Activated CD4-positive, alpha-beta T cell treated with anti-CD3 and anti-CD28 coated beads, Interleukin-2, Interleukin-4, amounts not matched to agents 100 ng/mL and 50 ng/mL, durations not matched to agents 16 hours and 8 hours (primary cell): ENCODE measurements at regions not wholly inside any gene's neighbourhood (a gene's known extent, or its start where the extent isn't known, plus 50 kb on each side); places are given as distances from the start of the nearest gene placed in this dataset.

ENCODE experiments used
- DNase-seq: peaks from one replicate; pipeline ENCODE4 v3.0.0-alpha.2; 2020; ENCODE audit warnings: low spot score

DNA sequence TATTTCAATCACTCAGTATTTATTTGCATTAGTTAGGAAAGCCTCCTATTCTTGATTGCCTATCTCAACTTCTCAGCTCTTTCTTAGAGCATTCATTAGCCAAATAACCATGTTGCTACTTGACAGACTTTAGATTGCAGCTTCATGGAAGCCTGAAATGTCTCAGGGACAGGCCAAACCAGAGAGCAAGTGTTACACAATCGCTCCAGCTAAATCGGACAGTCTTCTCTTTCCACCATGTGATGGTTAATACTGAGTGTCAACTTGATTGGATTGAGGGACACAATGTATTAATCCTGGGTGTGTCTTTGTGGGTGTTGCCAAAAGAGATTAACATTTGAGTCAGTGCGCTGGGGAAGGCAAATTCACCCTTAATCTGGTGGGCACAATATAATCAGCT, 106.5 kb upstream of the DRD2 start:
- DNase-seq = no peak

GRCh38 chr11:113579292-113579940, 104.2 kb upstream of the DRD2 start:
- DNase-seq = no peak

- DNase-seq = no peak
Measured at GRCh38 chr11:113578715-113579250, 103.6 kb upstream of the DRD2 start.

GRCh38 chr11:113578033-113578380, 102.8 kb upstream of the DRD2 start:
- DNase-seq = no peak

GRCh38 chr11:113577356-113578032, 102.3 kb upstream of the DRD2 start:
- no peak for DNase-seq

- no peak for DNase-seq
Measured at GRCh38 chr11:113574586-113574985, 99.4 kb upstream of the DRD2 start.

GRCh38 chr11:113574171-113574570, 99.0 kb upstream of the DRD2 start:
- no peak for DNase-seq

GRCh38 chr11:113572136-113572735, 97.0 kb upstream of the DRD2 start:
- DNase-seq = no peak

DNA sequence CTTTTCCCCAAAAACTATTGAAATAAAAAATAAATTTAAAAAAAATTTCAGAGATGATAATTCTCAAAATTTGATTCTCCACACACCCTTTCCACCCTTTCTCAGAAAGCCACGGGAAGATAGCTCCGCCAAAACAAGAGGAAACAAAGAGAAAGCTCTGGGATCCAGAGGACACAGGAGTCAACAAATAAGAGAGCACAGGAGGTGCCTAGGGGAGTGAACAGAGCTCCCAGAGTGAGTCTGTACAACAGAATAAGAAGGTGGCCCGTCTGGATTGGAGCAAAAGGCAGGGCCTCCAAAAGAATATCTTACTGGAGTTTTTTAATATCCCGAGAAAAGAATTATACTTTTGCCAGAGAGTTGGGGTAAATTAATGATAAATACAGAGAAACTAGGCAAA, 96.3 kb upstream of the DRD2 start:
- DNase-seq = no peak

DNA sequence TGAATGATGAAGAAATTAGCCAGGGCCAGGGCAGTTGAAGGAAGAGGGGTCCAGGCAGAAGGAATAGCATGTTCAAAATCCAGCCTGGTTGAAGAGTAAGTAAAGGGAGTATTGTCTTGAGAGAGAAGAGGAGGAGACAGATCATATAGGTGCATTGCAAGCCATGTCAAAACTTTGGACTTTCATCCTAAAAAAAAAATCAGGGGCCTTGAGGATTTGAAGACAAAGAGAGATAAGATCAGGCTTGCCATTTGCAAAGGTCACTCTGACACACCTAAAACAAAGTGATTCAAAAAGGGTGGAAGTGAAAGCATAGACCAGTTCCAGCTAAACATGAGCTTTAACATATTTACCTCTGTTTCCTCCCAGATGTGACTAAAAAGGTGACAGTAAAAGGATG, 95.7 kb upstream of the DRD2 start:
- DNase-seq = no peak

GRCh38 chr11:113569391-113569790, 94.2 kb upstream of the DRD2 start:
- DNase-seq = no peak

DNA sequence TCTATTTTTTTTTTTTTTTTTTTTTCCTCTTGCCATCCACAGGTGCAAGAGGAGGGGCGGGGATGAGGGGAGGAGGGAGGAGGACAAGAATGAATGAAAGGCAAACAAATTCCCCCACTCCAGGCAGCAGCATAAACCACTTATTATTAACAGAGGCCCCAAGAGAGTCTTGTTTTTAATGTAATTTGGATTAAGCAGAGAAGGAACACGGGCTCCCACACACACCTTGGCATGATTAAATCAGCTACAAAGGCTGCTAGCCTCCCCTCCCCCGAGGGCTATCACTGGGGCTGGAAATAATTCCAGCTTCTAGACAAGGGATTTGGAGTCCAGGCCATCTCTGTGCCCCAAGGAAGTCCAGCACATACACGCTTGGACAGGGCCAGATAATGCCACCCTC, 93.4 kb upstream of the DRD2 start:
- no peak for DNase-seq

- no peak for DNase-seq
Measured at GRCh38 chr11:113567867-113568544, 92.8 kb upstream of the DRD2 start.

DNA sequence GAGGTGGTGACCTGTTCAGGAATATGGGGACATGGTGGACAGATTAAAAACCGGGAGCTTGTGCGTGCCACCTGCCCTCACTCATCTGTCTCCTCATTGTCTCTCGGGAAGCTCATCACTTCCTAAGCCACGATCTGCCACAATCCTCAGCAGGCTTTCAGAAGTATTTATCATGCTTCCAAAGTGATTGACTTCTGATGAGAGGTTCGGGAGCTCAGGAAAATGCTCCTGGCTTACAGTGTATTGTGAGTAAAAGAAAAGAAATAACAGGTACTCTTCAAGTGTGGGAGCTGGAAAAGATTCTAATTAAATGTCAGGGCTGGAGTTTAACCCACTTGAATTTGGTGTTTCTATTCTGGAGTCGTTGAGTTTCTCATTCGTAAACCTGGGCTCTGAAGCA, 91.9 kb upstream of the DRD2 start:
- DNase-seq = no peak

DNA sequence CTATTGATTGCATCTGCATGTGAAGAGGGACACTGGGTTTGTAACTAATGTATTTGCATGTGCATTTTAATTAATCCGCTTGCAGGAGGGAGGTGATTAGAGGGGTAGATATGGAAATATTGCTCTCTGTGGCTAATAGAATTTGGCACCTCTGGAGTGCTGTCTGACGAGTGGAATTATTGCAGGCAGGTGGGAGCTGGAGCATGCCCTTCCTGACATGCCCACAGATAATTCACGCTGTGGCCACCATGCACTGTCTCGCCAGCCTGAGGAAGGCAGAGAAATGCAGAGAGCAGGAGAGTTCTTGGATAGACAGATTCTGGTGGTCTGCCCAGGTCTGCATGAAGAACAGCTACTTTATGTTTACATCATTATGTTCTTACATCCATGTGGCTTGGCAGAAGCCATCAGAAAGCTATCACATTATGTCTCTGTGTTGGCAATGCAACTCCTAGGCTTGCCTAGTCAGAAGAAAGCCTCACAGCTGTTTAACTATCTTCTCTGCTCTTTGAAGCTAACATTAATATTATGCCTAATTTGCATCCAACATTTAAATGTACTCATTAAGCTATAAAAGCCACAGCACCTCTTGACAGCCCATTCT, 89.4 kb upstream of the DRD2 start:
- DNase-seq = no peak

DNA sequence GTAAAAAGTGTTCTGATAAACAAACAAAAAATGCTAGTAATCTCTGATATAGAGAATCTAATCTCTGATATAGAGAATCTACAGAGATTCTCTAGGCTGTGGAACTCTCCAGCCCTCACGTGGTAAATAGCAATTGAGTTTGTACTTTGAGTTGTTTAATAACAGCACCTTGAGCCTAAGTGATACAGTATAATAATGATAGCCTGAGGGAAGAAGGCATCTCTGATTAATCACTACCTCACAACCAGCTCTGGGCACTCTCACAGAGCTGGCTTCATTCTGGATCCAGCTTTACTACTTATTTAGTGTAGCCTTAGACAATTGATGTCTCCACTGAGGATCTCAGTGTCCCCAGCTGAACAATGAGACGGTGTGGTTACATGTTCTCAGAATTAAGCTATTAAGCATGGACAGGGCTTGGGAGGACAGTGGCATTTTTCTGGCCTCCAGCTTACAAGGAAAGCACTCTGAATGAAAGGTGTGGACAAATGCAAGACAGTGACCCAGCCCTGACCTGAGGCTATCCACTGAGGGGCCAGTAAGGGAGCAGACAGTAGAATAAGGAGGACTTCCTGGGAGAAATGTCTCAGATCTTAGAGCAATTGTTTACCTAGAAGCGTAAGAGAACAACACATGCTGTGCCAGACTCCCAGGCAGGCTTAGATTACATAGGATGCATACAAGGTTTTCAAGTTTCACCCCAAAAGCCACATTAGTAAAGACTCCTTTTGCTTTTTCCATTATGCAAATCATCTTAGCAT, 88.7 kb upstream of the DRD2 start:
- DNase-seq = no peak

- peak; percentile 81 for DNase-seq
Measured at GRCh38 chr11:113562981-113563461, 87.8 kb upstream of the DRD2 start.

GRCh38 chr11:113562576-113562975, 87.4 kb upstream of the DRD2 start:
- DNase-seq = peak; percentile 37

DNA sequence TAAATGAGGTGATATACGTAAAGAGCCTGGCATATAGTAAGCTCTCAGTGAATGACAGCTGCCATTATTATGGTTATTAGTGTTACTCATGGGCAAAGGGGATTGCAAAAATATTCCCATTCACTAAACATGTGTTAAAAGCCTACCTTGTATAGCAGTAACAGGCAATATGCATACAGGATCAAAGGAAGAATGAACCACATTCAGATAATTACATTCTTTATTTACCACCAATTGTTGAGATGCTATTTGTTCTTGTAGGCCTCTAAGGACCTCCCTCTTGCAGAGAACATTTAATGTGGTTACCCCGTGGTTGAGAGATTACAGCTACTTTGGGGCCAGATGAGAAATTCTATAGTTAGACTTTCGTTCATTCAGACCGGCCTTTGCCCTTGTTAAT, 82.7 kb upstream of the DRD2 start:
- DNase-seq = no peak

- DNase-seq = no peak
Measured at GRCh38 chr11:113556036-113556435, 80.8 kb upstream of the DRD2 start.

DNA sequence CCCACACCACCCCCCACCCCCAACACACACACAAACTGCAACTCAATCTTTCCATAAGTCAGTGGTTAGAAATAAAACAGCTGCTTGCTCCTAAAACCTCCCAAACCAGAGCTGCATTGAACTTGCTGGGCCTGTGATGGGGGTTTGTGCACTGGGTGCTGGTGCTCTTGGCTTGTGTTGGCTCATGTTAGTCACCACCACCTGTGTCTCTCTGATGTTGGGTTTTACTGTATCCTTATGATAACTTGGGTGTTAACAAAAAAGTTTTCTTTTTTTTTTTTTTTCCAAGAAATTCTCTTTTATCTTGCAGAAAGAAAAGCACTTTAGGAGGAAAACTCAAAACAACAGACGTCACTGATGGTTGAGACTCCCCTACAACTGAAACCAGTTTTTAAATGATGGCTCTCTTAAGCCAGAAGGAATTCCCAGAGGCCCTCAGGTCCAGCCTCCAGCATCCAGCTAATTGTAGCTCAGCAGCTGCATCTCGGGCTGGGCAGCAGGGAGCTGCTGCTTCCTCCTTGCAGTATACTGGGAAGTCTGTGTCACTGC, 79.9 kb upstream of the DRD2 start:
- no peak for DNase-seq
